NCI-H2196 (cell line): ENCODE measurements at regions not wholly inside any gene's neighbourhood (a gene's known extent, or its start where the extent isn't known, plus 50 kb on each side); places are given as distances from the start of the nearest gene placed in this dataset.
"Not testable (repeated sequence)": the region's sequence is repeated elsewhere in the genome, so short reads cannot be mapped to it uniquely, and the experiment has no call there.

ENCODE experiments used
- DNase-seq: peaks from one replicate; lab custom pipeline; 2025; ENCODE audit not compliant: unreplicated experiment; lab: John Stamatoyannopoulos, UW

GRCh38 chr11:69218946-69219720, 63.4 kb downstream of the SMIM38 start:
- no peak for DNase-seq

GRCh38 chr11:69219991-69220390, 64.3 kb downstream of the SMIM38 start:
- DNase-seq: no peak

GRCh38 chr11:69220561-69221051, 64.9 kb downstream of the SMIM38 start:
- no peak for DNase-seq

- no peak for DNase-seq
These were observed 65.4 kb downstream of the SMIM38 start for GRCh38 chr11:69221086-69221485.

GRCh38 chr11:69221636-69222035, 65.9 kb downstream of the SMIM38 start:
- DNase-seq: not testable (repeated sequence)

GRCh38 chr11:69227271-69227670, 66.7 kb upstream of the MYEOV start:
- no peak for DNase-seq

- DNase-seq: no peak
These were observed 64.4 kb upstream of the MYEOV start for GRCh38 chr11:69229511-69229910.

- no peak for DNase-seq
These were observed 63.0 kb upstream of the MYEOV start for GRCh38 chr11:69230856-69231425.

GRCh38 chr11:69231466-69232018, 62.4 kb upstream of the MYEOV start:
- no peak for DNase-seq

GRCh38 chr11:69232821-69233743, 60.9 kb upstream of the MYEOV start:
- no peak for DNase-seq

- DNase-seq: no peak
These were observed 60.0 kb upstream of the MYEOV start for GRCh38 chr11:69233744-69234570.

GRCh38 chr11:69234740-69235710, 58.9 kb upstream of the MYEOV start:
- DNase-seq: no peak

- DNase-seq: no peak
These were observed 55.2 kb upstream of the MYEOV start for GRCh38 chr11:69238573-69239351.

GRCh38 chr11:69239641-69240040, 54.3 kb upstream of the MYEOV start:
- DNase-seq: no peak

- no peak for DNase-seq
These were observed 53.5 kb upstream of the MYEOV start for GRCh38 chr11:69240332-69241074.

GRCh38 chr11:69241075-69241740, 52.7 kb upstream of the MYEOV start:
- no peak for DNase-seq

- DNase-seq: no peak
These were observed 52.1 kb upstream of the MYEOV start for GRCh38 chr11:69241844-69242243.
